Chondrocyte (in vitro differentiated cells): ENCODE measurements at regions not wholly inside any gene's neighbourhood (a gene's known extent, or its start where the extent isn't known, plus 50 kb on each side); places are given as distances from the start of the nearest gene placed in this dataset.

ENCODE experiments used
- DNase-seq: peaks from one replicate; pipeline ENCODE4 v3.0.0; 2021; ENCODE audit warnings: mixed read lengths, low spot score
- H3K27ac Mint-ChIP-seq: one replicate; pipeline ENCODE4 v1.8.0; 2021; ENCODE audit warnings: mild to moderate bottlenecking, moderate library complexity, mixed read lengths; ENCODE audit not compliant: unreplicated experiment
- H3K27me3 Mint-ChIP-seq: 2 replicates; pipeline ENCODE4 v1.8.0; 2021; ENCODE audit warnings: low read depth, mixed read lengths
- H3K36me3 Mint-ChIP-seq: 2 replicates; pipeline ENCODE4 v1.8.0; 2021; ENCODE audit warnings: low read depth, mixed read lengths
- H3K4me1 Mint-ChIP-seq: 2 replicates; pipeline ENCODE4 v1.8.0; 2021; ENCODE audit warnings: low read depth, mild to moderate bottlenecking, mixed read lengths
- H3K4me3 Mint-ChIP-seq: one replicate; pipeline ENCODE4 v1.8.0; 2021; ENCODE audit warnings: mild to moderate bottlenecking, moderate library complexity, mixed read lengths; ENCODE audit not compliant: unreplicated experiment
- H3K9me3 Mint-ChIP-seq: 2 replicates; pipeline ENCODE4 v1.8.0; 2021; ENCODE audit warnings: low read depth, mixed read lengths
- CTCF ChIP-seq: fragments of 200-600 bp; sonication (generic); IDR thresholded peaks from 2 replicates; pipeline ENCODE4 v1.5.0; 2021; ENCODE audit warnings: antibody characterized with exemption, mild to moderate bottlenecking, moderate library complexity

GRCh38 chr4:23278845-23279244 is 586.1 kb downstream of the GBA3 start:
- no peak for DNase-seq
- Mint-ChIP-seq H3K4me3 (no peak overlapping the region), H3K4me1 (no peaks in the 10 kb centered on the region), H3K36me3 (no peaks in the 10 kb centered on the region), H3K27ac (no peak overlapping the region), H3K27me3 (no peaks in the 10 kb centered on the region), H3K9me3 (peaks cover 3% of the 10 kb centered on the region)
- no peak for TF ChIP-seq CTCF

- no peak for TF ChIP-seq CTCF
- Mint-ChIP-seq H3K36me3 (no peaks in the 10 kb centered on the region), H3K27me3 (no peaks in the 10 kb centered on the region), H3K4me1 (no peaks in the 10 kb centered on the region), H3K4me3 (no peak overlapping the region), H3K9me3 (peaks cover 3% of the 10 kb centered on the region), H3K27ac (no peak overlapping the region)
- DNase-seq: no peak
These were observed 583.3 kb downstream of the GBA3 start for GRCh38 chr4:23276076-23276475.

GRCh38 chr4:23269566-23269965 is 576.8 kb downstream of the GBA3 start:
- no peaks in the 10 kb centered on the region for H3K9me3 Mint-ChIP-seq
- H3K27me3 Mint-ChIP-seq: peaks cover 6% of the 10 kb centered on the region
- no peak for TF ChIP-seq CTCF
- H3K4me3 Mint-ChIP-seq: no peak overlapping the region
- no peak for DNase-seq
- no peaks in the 10 kb centered on the region for H3K4me1 Mint-ChIP-seq
- H3K27ac Mint-ChIP-seq: no peak overlapping the region
- H3K36me3 Mint-ChIP-seq: no peaks in the 10 kb centered on the region

- Mint-ChIP-seq H3K9me3 (no peaks in the 10 kb centered on the region), H3K27ac (no peak overlapping the region), H3K4me1 (no peaks in the 10 kb centered on the region), H3K4me3 (no peak overlapping the region), H3K27me3 (peaks cover 6% of the 10 kb centered on the region), H3K36me3 (no peaks in the 10 kb centered on the region)
- no peak for TF ChIP-seq CTCF
- no peak for DNase-seq
These were observed 575.5 kb downstream of the GBA3 start for GRCh38 chr4:23268072-23268771.

GRCh38 chr4:23266401-23266800 is 573.7 kb downstream of the GBA3 start:
- Mint-ChIP-seq H3K36me3 (no peaks in the 10 kb centered on the region), H3K27ac (no peak overlapping the region), H3K9me3 (peaks cover under 1% of the 10 kb centered on the region), H3K4me3 (no peak overlapping the region), H3K4me1 (no peaks in the 10 kb centered on the region), H3K27me3 (peaks cover 6% of the 10 kb centered on the region)
- DNase-seq: no peak
- no peak for TF ChIP-seq CTCF
